OCI-LY7 (cell line): ENCODE measurements at regions not wholly inside any gene's neighbourhood (a gene's known extent, or its start where the extent isn't known, plus 50 kb on each side); places are given as distances from the start of the nearest gene placed in this dataset.

ENCODE experiments used
- CTCF ChIP-seq: fragments of 200-600 bp; sonication (generic); conservative IDR thresholded peaks from 2 replicates; pipeline ENCODE4 v1.5.1; 2014; ENCODE audit warnings: mild to moderate bottlenecking, antibody characterized with exemption, low read length, moderate library complexity, mixed read lengths
- EZH2phosphoT487 ChIP-seq: fragments of 200-600 bp; sonication (generic); IDR thresholded peaks from 2 replicates; pipeline ENCODE4 v1.6.1; 2018; ENCODE audit warnings: low read depth, borderline replicate concordance, mild to moderate bottlenecking, mixed run types, antibody characterized with exemption, low read length, moderate library complexity, mixed read lengths

GRCh38 chr18:67109535-67109934, 407.0 kb downstream of the DSEL start:
- TF ChIP-seq CTCF (no peak), EZH2phosphoT487 (no peak)
